OCI-LY7 (cell line): ENCODE measurements at regions not wholly inside any gene's neighbourhood (a gene's known extent, or its start where the extent isn't known, plus 50 kb on each side); places are given as distances from the start of the nearest gene placed in this dataset.

Source experiments
- BruUV-seq: library from RNA; stranded (reverse); fragments of 400-500 nt; replicated peaks from 2 replicates; lab custom pipeline; 2021; lab: Mats Ljungman, UMichigan
- CTCF ChIA-PET: fragments of 300-600 bp; sonication (Branson Sonifier 250); formaldehyde crosslinking; loops from one replicate; lab custom pipeline; 2022; ENCODE audit warnings: antibody characterized with exemption; ENCODE audit not compliant: unreplicated experiment; lab: Charles Lee
- POLR2A ChIA-PET: fragments of 300-600 bp; sonication (Branson Sonifier 250); formaldehyde crosslinking; loops from one replicate; lab custom pipeline; 2022; ENCODE audit warnings: antibody characterized with exemption; lab: Charles Lee
- DNase-seq: peaks from one replicate; pipeline ENCODE4 v3.0.0-alpha.2; 2015; ENCODE audit warnings: low spot score
- H2AFZ ChIP-seq: fragments of 200-600 bp; sonication (generic), shearing (Covaris generic); 2 replicates; pipeline ENCODE4 v1.6.1; 2014; ENCODE audit warnings: mild to moderate bottlenecking, antibody characterized with exemption, low read length, moderate library complexity
- H3K27ac ChIP-seq: fragments of 200-600 bp; sonication (generic); 2 replicates; pipeline ENCODE4 v1.5.1; 2014; ENCODE audit warnings: mixed run types, low read depth, mild to moderate bottlenecking, moderate library complexity, low read length, inconsistent platforms; ENCODE audit not compliant: poor library complexity, severe bottlenecking
- H3K36me3 ChIP-seq: fragments of 200-600 bp; sonication (generic); 2 replicates; pipeline ENCODE4 v1.6.1; 2014; ENCODE audit warnings: mild to moderate bottlenecking, antibody characterized with exemption, low read length, moderate library complexity, mixed read lengths; ENCODE audit not compliant: insufficient read depth
- H3K4me1 ChIP-seq: fragments of 200-600 bp; sonication (generic); 2 replicates; pipeline ENCODE4 v1.5.1; 2014; ENCODE audit warnings: mild to moderate bottlenecking, low read length; ENCODE audit not compliant: insufficient read depth, poor library complexity, severe bottlenecking
- H3K4me2 ChIP-seq: fragments of 200-600 bp; sonication (generic); 2 replicates; pipeline ENCODE4 v1.6.1; 2014; ENCODE audit warnings: mild to moderate bottlenecking, low read length
- H3K4me3 ChIP-seq: fragments of 200-600 bp; sonication (generic); 2 replicates; pipeline ENCODE4 v1.5.1; 2014; ENCODE audit warnings: mild to moderate bottlenecking, low read depth, low read length; ENCODE audit not compliant: poor library complexity, severe bottlenecking
- H3K79me2 ChIP-seq: fragments of 200-600 bp; sonication (generic); 2 replicates; pipeline ENCODE4 v1.6.1; 2016; ENCODE audit warnings: low read depth, mild to moderate bottlenecking, low read length, moderate library complexity, mixed read lengths; ENCODE audit not compliant: insufficient read depth
- H3K9me2 ChIP-seq: fragments of 200-600 bp; sonication (generic); 2 replicates; pipeline ENCODE4 v1.6.1; 2016; ENCODE audit warnings: mild to moderate bottlenecking, low read length, mixed read lengths; ENCODE audit not compliant: insufficient read depth
- H3K9me3 ChIP-seq: fragments of 200-600 bp; sonication (generic); 2 replicates; pipeline ENCODE4 v1.6.1; 2014; ENCODE audit warnings: mild to moderate bottlenecking, mixed run types, low read length, mixed read lengths
- H4K20me1 ChIP-seq: fragments of 200-600 bp; sonication (generic); 2 replicates; pipeline ENCODE4 v1.6.1; 2014; ENCODE audit warnings: mild to moderate bottlenecking, antibody characterized with exemption, low read length, moderate library complexity, mixed read lengths; ENCODE audit not compliant: insufficient read depth
- CTCF ChIP-seq: fragments of 200-600 bp; sonication (generic); conservative IDR thresholded peaks from 2 replicates; pipeline ENCODE4 v1.5.1; 2014; ENCODE audit warnings: mild to moderate bottlenecking, antibody characterized with exemption, low read length, moderate library complexity, mixed read lengths
- EZH2phosphoT487 ChIP-seq: fragments of 200-600 bp; sonication (generic); IDR thresholded peaks from 2 replicates; pipeline ENCODE4 v1.6.1; 2018; ENCODE audit warnings: low read depth, borderline replicate concordance, mild to moderate bottlenecking, mixed run types, antibody characterized with exemption, low read length, moderate library complexity, mixed read lengths
- intact Hi-C: fragments of 100-400 bp; cut with micrococcal nuclease; formaldehyde crosslinking; loops from one replicate; pipeline ENCODE4 v1.10.0; 2022; ENCODE audit not compliant: unreplicated experiment

- Histone ChIP-seq H3K27ac (no peak overlapping the region), H3K9me2 (no peaks in the 10 kb centered on the region), H3K4me3 (no peak overlapping the region), H4K20me1 (no peaks in the 10 kb centered on the region), H3K4me2 (no peak overlapping the region), H3K4me1 (no peaks in the 10 kb centered on the region), H3K9me3 (no peaks in the 10 kb centered on the region), H2AFZ (no peak overlapping the region), H3K79me2 (no peaks in the 10 kb centered on the region), H3K36me3 (no peaks in the 10 kb centered on the region)
- ChIA-PET CTCF (no interaction called here), POLR2A (no interaction called here)
- no TSS peak for BruUV-seq
- no peak for TF ChIP-seq EZH2phosphoT487
- TF ChIP-seq CTCF: no peak
- no peak for DNase-seq
- intact Hi-C loops: no loop called here
These were observed 1493.7 kb downstream of the TBC1D22A start for GRCh38 chr22:48256041-48256739.

DNA sequence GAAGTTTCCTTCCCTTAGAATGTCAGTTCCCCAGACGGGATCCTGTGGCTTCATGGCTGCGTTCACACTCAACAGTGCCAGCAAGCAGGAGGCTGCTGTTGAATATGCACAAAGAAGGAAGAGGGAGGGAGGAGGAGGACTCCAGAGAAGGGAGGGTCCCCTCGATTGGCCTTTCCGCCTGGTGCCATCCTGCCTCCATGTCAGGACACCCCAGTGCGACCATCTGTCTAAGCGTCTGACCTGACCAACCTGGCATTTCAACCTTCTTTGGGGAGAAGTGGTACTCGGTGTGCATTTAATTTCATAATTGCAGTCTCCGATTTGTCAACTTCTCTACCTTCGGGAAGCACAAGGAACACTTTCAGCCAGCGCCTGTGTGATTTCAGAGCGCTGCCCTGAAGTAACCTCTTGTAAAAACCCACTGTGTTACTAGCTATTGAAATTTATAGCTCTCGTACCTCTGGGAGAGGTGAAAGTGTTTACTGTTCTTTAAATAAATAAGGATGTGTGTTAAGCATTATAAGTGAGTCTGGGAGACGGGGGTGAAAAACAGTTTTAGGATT is 1491.9 kb downstream of the TBC1D22A start:
- Histone ChIP-seq H3K9me2 (no peaks in the 10 kb centered on the region), H2AFZ (no peak overlapping the region), H3K36me3 (no peaks in the 10 kb centered on the region), H3K4me1 (no peaks in the 10 kb centered on the region), H3K4me2 (no peak overlapping the region), H3K4me3 (no peak overlapping the region), H3K27ac (no peak overlapping the region), H4K20me1 (no peaks in the 10 kb centered on the region), H3K9me3 (no peaks in the 10 kb centered on the region), H3K79me2 (no peaks in the 10 kb centered on the region)
- POLR2A ChIA-PET: interaction anchor here (0.7 kb wide), 1 partner anchor 277 kb away, joined by 3 read pairs; no protein-coding TSS in a partner anchor
- BruUV-seq: no TSS peak
- intact Hi-C loops: no loop called here
- no peak for TF ChIP-seq EZH2phosphoT487
- TF ChIP-seq CTCF: no peak
- no peak for DNase-seq
- CTCF ChIA-PET: no interaction called here

GRCh38 chr22:48253573-48253972 is 1491.1 kb downstream of the TBC1D22A start:
- CTCF ChIA-PET: no interaction called here
- no peak overlapping the region for H3K4me2 ChIP-seq
- no TSS peak for BruUV-seq
- H3K79me2 ChIP-seq: no peaks in the 10 kb centered on the region
- H3K9me3 ChIP-seq: no peaks in the 10 kb centered on the region
- no peak for TF ChIP-seq EZH2phosphoT487
- TF ChIP-seq CTCF: no peak
- no peaks in the 10 kb centered on the region for H3K36me3 ChIP-seq
- H4K20me1 ChIP-seq: no peaks in the 10 kb centered on the region
- POLR2A ChIA-PET: interaction anchor here (0.7 kb wide), 1 partner anchor 276 kb away, joined by 3 read pairs; no protein-coding TSS in a partner anchor
- no peaks in the 10 kb centered on the region for H3K4me1 ChIP-seq
- intact Hi-C loops: no loop called here
- H3K27ac ChIP-seq: no peak overlapping the region
- no peaks in the 10 kb centered on the region for H3K9me2 ChIP-seq
- H2AFZ ChIP-seq: no peak overlapping the region
- DNase-seq: no peak
- H3K4me3 ChIP-seq: no peak overlapping the region
